HG02642 (cell line): ENCODE measurements at regions not wholly inside any gene's neighbourhood (a gene's known extent, or its start where the extent isn't known, plus 50 kb on each side); places are given as distances from the start of the nearest gene placed in this dataset.
"Not testable (repeated sequence)": the region's sequence is repeated elsewhere in the genome, so short reads cannot be mapped to it uniquely, and the experiment has no call there.

ENCODE experiments used
- ATAC-seq: cut with Tn5 transposase; IDR thresholded peaks from one replicate; pipeline ENCODE4 v1.9.1; 2021; ENCODE audit warnings: mild to moderate bottlenecking; ENCODE audit not compliant: unreplicated experiment, poor library complexity

DNA sequence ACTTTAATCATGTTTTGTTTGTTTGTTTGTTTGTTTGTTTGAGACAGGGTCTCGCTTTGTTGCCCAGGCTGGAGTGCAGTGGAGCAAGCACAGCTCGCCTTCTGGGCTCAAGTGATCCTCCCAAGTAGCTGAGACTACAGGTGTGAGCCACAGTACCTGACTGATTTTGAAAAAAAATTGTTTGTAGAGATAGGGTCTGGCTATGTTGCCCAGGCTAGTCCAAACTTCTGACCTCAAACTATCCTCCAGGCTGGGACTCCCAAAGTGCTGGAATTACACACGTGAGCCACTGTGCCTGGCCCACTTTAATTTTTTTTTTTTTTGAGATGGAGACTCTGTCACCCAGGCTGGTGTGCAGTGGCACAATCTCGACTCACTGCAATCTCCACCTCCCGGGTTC lies 74.8 kb upstream of the CLDN5 start:
- no peak for ATAC-seq

DNA sequence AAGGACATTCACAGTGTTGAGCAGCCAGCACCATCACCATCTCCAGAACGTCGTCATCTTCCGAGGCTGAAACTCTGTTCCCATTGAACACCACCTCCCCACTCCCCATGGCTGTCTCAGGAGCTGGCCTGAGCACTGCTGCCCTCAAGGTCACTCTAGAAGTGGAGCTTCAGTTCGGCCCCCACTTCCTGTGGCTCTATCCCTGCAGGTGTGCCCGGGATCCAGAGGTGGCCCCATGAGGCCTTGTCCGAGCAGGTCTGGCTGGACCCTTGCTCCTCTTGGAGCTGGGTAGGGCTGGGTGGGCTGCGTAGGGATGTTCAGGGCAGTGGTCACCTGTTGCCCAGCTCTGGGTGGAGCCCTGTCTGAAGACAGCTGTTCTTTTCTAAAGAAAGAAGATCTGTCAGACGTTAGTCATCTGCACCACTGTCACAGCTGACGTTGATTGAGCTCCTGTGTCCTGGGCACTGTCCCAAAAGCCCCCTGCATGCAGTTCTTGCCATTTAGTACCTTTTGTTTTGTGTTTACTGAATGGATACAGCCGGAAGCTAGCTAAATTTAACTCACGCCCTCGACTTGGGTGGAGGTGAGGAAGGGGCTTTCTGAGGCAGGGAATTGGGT lies 75.5 kb upstream of the CLDN5 start:
- no peak for ATAC-seq

GRCh38 chr22:19603346-19603745 lies 79.1 kb upstream of the CLDN5 start:
- not testable (repeated sequence) for ATAC-seq

DNA sequence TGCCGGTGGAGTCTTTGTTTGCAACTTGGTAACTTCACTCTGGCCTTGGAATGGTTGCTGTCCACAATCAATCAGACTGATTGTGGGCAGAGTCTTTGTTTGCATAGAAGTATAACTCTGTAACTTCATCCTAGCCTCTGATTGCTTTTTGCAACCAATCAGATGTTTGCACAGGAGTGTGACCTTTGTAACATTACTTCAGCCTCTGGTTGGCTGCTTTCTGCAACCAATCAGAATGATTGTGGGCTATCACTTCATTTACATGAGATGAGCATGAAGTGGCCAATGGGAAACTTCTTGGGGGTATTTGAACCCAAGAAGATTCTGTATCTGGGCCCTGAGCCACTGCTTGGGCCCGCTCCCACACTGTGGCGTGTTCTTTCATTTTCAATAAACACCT lies 79.6 kb upstream of the CLDN5 start:
- no peak for ATAC-seq

DNA sequence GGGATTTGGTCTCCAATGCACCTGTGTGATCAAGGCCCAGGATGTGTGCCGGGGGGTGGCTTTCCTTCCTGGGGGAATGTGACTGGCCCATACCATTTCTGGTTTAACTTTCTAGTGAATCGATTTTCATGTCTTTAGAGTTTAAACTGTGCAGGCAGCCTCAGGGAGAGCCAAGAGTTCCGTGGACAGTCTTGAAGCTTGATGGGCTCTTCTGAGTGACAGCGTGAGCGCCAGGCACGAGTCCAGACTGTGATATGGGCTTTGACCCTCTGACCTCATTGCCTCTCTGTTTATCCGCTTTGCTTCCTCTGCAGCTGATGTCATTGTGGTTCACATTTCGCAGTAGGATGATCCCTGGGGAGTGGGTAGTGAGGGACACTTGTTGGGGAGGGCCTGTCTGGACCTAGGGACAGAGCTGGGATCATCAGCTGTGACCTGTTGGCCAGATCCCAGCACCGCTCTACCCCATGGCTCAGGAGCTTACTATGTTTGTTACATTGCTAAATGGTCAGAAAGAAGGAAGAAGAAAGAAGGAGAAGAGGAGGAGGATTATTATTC lies 80.6 kb upstream of the CLDN5 start:
- no peak for ATAC-seq

- no peak for ATAC-seq
These were observed 81.5 kb upstream of the CLDN5 start for GRCh38 chr22:19605508-19606331.

- ATAC-seq = no peak
These were observed 82.4 kb upstream of the CLDN5 start for GRCh38 chr22:19606332-19607191.

DNA sequence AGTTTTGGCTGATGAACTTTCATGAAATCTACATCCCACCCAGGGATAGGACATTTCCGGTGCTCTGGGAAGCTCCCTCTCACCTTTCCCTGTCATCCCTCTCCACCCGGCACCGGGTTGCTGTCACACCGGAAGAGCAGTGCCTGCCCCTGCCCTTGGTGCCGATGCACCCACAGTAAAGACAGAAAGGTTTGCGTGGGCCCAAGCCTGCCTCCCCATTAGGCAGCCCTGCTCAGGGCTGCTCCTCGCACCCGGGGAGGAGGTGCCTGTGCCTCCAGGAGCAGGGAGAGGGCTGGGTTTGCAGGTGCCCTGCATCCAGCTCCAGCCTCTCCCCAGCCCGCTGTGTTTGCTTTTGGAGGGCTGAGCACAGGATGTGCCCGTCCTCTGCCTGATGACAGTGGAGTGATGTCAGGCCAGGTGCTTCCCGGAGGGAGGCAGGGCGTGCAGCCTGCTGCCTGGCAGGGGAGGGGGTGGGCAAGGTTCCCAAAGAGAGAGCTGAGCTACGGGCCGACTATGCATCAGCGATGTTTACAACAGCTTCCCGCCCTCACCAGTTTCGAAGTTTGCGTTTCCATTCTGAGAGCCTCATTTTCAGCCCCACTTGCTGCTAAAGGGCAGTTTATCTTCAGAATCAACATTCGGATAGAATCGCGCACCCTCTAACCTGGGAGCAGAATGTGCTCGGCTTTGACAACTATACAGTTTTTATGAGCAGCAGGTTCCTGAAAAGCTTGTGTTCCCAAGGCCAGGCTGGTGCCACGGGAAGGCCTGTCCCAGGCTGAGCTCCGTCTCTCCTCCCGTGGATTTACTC lies 83.2 kb upstream of the CLDN5 start:
- ATAC-seq = no peak

DNA sequence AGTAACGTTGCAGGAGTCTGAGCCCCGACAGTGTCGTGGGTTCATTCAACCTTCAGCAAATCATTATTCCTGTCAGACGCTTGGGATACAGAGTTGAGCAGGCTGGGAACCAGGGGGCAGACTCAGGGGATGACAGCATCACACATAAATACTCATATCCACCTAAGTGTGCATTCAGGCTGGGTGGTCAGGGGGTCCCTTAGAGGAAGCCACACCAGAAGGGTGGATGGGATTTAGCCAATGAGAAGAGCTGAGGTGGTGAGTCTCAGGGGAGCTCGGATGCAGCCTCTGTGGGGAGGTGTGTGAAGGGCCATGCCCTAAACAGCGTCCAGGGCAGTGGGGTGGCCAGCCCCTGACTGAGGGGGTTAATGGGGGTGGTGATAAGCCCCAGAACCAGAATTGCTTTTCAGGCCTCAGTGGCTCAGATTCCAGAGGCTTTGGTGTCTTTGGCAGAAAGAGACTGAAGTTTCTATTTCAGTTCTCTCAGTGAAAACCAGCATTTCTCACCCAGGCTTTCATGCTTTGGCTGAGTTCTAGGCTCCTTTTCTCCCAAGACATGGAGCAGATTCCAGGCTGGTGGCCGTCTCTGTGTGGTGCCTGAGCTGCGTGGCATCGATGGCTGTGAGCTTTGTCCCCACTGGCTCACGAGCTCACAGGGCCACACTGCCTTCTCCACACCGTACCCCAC lies 83.9 kb upstream of the CLDN5 start:
- no peak for ATAC-seq

DNA sequence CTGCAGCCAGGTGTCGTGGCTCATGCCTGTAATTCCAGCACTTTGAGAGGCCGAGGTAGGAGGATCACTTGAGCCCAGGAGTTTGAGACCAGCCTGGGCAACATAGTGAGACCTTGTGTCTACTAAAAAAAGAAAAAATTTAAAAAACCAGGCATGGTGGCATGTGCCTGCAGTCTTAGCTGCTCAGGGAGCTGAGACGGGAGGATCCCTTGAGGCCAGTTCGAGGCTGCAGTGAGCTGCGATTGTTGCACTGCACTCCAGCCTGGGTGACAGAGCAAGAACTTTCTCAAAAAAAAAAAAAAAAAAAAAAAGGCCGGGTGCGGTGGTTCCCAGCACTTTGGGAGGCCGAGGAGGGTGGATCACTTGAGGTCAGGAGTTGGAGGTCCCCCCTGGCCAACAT lies 85.5 kb upstream of the CLDN5 start:
- ATAC-seq = not testable (repeated sequence)

GRCh38 chr22:19610518-19611253 lies 86.5 kb upstream of the CLDN5 start:
- ATAC-seq = no peak

- no peak for ATAC-seq
These were observed 87.4 kb upstream of the CLDN5 start for GRCh38 chr22:19611590-19611989.

GRCh38 chr22:19612866-19613572 lies 88.8 kb upstream of the CLDN5 start:
- no peak for ATAC-seq

DNA sequence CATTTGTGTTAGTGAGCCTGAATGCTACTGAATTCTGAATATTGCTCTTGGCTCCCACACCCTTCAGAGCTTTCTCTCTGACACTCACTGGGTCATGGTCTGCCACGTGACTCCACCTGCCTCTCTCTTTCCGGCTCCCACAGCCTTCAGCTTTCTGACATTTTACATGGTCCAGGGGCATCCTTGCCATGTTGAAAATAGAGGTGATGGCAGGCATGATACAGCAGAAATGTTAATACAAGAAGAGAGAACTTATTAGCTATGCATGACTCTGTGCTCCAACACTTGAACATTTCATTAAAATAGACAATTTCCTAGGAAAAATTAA lies 90.3 kb upstream of the CLDN5 start:
- no peak for ATAC-seq

DNA sequence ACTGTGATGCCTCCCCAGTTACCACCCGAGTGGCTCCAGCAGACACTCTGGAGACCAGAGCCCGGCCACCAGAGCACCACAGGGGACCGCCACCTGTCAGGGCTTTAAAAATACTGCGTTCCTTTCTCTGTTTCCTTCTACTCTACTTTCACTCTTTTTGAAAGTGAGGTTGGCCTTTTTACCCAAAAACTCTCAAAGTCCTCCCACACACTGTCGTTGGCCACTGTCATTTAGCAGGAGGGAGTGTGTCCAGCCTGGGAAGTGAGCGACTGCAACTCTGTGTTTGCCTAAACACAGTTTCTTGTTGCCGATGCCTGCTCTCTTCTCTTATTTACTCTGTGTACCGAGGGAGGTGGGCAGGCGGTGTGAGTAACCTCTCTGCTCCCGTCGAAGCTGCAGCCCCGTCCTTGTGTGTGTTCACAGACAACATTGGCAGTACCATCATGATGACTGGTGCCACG lies 90.8 kb upstream of the CLDN5 start:
- ATAC-seq = no peak

DNA sequence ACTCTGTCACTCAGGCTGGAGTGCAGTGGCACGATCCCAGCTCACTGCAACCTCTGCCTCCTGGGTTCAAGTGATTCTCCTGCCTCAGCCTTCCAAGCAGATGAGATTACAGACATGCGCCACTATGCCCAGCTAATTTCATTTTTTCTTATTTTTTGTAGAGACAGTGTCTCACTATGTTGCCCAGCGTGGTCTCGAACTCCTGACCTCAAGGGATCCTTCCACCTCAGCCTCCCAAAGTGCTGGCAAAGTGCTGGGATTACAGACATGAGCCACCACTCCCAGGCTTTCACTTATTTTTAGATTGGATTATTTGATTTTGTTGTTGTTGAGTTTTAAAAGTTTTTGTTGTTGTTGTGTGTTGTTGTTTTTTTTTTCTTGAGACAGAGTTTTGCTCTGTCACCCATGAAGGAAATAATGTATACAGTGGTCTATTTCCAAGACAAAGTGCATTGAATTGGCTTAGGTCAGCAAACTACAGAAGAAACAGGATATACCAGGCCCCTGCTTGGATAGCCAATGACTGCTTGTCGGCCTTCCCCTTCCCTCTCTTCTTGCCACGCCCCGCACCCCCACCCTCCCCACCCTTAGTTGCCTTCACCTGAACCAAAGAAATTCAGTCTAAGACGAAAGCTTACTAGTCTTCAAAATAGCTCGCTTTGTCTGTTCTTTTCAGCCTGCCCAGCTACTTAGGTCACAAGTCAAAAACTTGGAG lies 91.8 kb upstream of the CLDN5 start:
- no peak for ATAC-seq

- ATAC-seq = peak; percentile 70
These were observed 94.9 kb upstream of the SEPTIN5 start for GRCh38 chr22:19619144-19620009.
